ENCODE measurements at regions not wholly inside any gene's neighbourhood (a gene's known extent, or its start where the extent isn't known, plus 50 kb on each side); places are given as distances from the start of the nearest gene placed in this dataset.
"Not testable (repeated sequence)": the region's sequence is repeated elsewhere in the genome, so short reads cannot be mapped to it uniquely, and the experiment has no call there.

GRCh38 chr7:101744588-101744987, 72.8 kb upstream of the CUX1 start:
- DNase-seq, result no peak

DNA sequence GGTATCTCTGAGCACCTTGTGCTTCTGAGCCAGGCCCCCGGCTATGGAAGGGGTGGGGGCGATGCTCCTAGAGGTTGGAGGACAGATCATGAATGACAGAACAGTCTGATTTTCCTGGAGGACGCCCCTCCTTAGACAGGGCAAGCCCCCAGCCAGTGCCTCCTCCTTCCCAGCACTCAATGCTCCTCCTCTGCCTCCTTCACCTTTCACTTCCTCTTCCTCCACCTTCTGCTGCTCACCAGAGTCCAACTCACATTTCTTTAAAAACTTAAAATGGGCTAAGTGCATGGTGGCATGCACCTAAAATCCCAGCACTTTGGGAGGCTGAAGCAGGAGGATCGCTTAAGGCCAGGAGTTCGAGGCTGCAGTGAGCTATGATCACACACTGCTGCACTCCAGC, 71.1 kb upstream of the CUX1 start:
- no peak for DNase-seq

DNA sequence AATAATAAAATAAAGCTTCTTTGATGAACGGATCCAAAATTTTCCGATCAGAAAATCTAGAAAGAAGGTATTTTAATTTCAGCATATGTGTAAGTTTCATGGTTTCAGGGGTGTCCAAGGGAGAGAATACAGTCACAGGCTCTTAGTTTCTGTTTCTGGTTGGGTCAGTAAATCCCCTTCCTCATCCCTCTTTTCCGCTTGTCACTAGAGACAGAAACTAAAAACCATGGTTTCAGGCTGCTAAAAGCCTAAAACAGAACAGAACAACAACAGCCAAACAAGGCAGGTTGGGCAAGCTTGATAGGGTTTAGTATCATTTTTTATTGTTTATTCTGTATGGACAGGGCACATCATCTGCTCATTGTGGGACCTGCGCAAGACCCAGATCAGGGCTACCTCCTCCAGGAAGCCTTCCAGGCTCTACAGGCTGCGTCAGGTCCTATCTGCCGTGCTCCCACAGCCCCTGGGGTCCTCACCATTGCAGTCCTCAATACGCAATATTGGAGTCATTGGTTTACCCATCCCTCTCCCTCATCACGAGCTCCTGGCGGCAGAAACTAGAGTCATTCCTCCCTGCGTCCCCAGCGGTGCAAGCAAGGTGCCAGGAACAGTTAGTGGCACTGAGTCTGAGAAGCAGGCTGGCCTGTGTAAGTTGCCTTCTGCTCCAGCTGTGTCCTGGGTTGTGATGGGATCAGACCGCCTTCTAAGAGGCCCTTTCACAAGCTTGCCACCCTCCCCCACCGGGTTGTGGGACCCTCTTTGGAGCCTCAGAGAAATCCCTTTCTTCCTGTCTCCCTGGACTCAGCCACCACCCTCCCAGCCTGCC, 70.2 kb upstream of the CUX1 start:
- no peak for DNase-seq

DNA sequence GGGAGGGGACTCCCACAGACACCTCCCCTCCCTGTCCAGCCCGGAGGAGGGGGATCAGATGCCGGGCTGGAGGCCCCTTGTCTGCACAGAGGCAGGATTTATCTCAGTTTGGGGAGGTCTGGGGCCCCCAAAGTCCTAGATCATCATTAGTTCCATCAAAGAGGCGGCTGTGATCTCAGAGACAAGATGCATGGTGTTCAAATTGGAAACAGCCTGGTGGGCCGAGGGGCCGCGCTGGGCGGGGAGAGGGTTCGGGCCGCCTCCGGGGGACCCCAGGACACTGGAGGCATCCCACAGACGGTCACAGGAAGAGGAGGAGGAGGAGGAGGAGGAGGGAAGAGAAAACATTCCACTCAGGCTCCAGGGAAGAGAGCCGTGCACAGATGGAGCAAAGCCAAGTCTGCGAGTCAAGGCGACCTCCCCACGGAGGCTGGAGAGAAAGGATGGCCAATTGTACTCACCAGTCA, 69.5 kb upstream of the CUX1 start:
- DNase-seq, result no peak

- DNase-seq, result no peak
Measured at GRCh38 chr7:101749891-101750290, 67.5 kb upstream of the CUX1 start.

- DNase-seq, result no peak
Measured at GRCh38 chr7:101753316-101753715, 64.1 kb upstream of the CUX1 start.

GRCh38 chr7:101754424-101755159, 62.8 kb upstream of the CUX1 start:
- DNase-seq, result peak; percentile 24

GRCh38 chr7:101757879-101758278, 59.5 kb upstream of the CUX1 start:
- DNase-seq, result no peak

GRCh38 chr7:101758519-101758918, 58.9 kb upstream of the CUX1 start:
- DNase-seq, result not testable (repeated sequence)

GRCh38 chr7:101764221-101764620, 53.2 kb upstream of the CUX1 start:
- DNase-seq, result no peak

DNA sequence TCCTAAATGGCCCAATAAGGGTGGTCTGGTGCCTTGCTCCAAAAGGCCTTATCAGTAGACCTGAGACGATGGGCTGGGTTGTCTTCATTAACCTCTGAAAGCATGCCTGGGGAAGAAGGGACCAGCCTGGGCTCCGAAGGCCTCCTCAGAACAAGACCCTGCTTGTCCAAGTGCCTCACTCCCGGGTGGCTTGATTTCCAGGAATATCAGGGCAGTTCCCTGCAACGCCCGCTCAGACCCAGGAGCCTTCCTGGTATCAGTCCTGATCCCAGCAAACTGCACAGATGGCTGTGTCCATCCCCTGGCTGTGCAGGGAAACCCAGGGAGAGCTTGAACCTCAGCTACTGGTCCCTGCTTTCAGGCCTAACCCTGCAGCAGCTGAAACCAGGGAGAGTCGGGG, 49.9 kb upstream of the CUX1 start:
- no peak for DNase-seq
